Upper lobe of left lung (tissue), 6 donors: ENCODE measurements at regions not wholly inside any gene's neighbourhood (a gene's known extent, or its start where the extent isn't known, plus 50 kb on each side); places are given as distances from the start of the nearest gene placed in this dataset.

Experiments used
- ATAC-seq, 2 donors: fragments of 200-7000 bp; cut with Tn5 transposase; one replicate each; pipeline ENCODE4 v1.9.1; 2022; ENCODE audit warnings: mild to moderate bottlenecking in 2 of 2, moderate library complexity in 2 of 2; ENCODE audit not compliant: low FRiP score in 2 of 2
- DNase-seq, 2 donors: peaks; one replicate each; pipeline ENCODE4 v3.0.0-alpha.2; 2019 to 2020
- H3K27ac ChIP-seq, 4 donors: fragments of 200-600 bp; sonication (generic); one replicate each; pipeline ENCODE4 v1.5.1; 2016 to 2019
- H3K27me3 ChIP-seq, 4 donors: fragments of 200-600 bp; sonication (generic); one replicate each; pipeline ENCODE4 v1.5.1; 2017 to 2019
- H3K36me3 ChIP-seq, 4 donors: fragments of 200-600 bp; sonication (generic); one replicate each; pipeline ENCODE4 v1.5.1; 2016 to 2019
- H3K4me1 ChIP-seq, 4 donors: fragments of 200-600 bp; sonication (generic); one replicate each; pipeline ENCODE4 v1.5.1; 2018 to 2019
- H3K4me3 ChIP-seq, 4 donors: fragments of 200-600 bp; sonication (generic); one replicate each; pipeline ENCODE4 v1.5.1; 2017 to 2019; ENCODE audit warnings: mild to moderate bottlenecking in 2 of 4, moderate library complexity in 1 of 4
- H3K9me3 ChIP-seq, 4 donors: fragments of 200-600 bp; sonication (generic); one replicate each; pipeline ENCODE4 v1.5.1; 2018 to 2019
- CTCF ChIP-seq, 6 experiments: fragments of 450-650 bp in 4 of 6; fragments of 200-600 bp in 2 of 6; sonication (generic) in 2 of 6; IDR thresholded peaks; one replicate each; pipeline ENCODE4 v1.5.1; 2016 to 2019; ENCODE audit warnings: antibody characterized with exemption in 6 of 6
- EP300 ChIP-seq, 4 donors: sonication (generic); formaldehyde crosslinking; IDR thresholded peaks; one replicate each; pipeline ENCODE4 v1.5.1; 2017; ENCODE audit warnings: antibody characterized with exemption in 4 of 4, control low read depth in 2 of 4
- POLR2A ChIP-seq, 4 donors: fragments of 450-650 bp; IDR thresholded peaks; one replicate each; pipeline ENCODE4 v1.5.1; 2016 to 2017; ENCODE audit warnings: antibody characterized with exemption in 4 of 4, mild to moderate bottlenecking in 2 of 4
- POLR2AphosphoS5 ChIP-seq, 2 donors: sonication (generic); formaldehyde crosslinking; IDR thresholded peaks; one replicate each; pipeline ENCODE4 v1.5.1; 2017; ENCODE audit warnings: antibody characterized with exemption in 2 of 2
- WGBS, 2 donors: methylation state at CpG; one replicate each; pipeline ENCODE4 v1.1.5; 2017 to 2018; 5-methylcytosine and 5-hydroxymethylcytosine counted together
- donor health status: DM: no; HTN: no; CAD: no; lungs with moderate emphysema.
- donor health status: DM: no; HTN: yes; CAD: no; lungs with severe emphysema.

- Histone ChIP-seq H3K9me3 (no peaks in the 10 kb centered on the region), H3K27ac (no peak overlapping the region), H3K27me3 (no peaks in the 10 kb centered on the region), H3K36me3 (no peaks in the 10 kb centered on the region), H3K4me3 (no peak overlapping the region), H3K4me1 (no peaks in the 10 kb centered on the region)
- ATAC-seq (peak in 1 of 2 donors; percentile 23), DNase-seq (peak in 1 of 2 donors; percentile 79)
- WGBS, 2 donors, result 93 to 96% methylated on average over 12 to 32 of the region's 32 CpGs
- TF ChIP-seq EP300 (IDR thresholded peaks at IDR 0.05), result no peak
- TF ChIP-seq POLR2A (IDR thresholded peaks at IDR 0.05), result no peak
- TF ChIP-seq POLR2AphosphoS5 (IDR thresholded peaks at IDR 0.05), result no peak
- no peak for TF ChIP-seq CTCF (IDR thresholded peaks at IDR 0.05)
These were observed 1119.0 kb downstream of the NAALADL2 start for GRCh38 chr3:175977968-175978752.

- 63 to 68% methylated on average over 3 of the region's 3 CpGs for WGBS, 2 donors
- no peak for TF ChIP-seq EP300 (IDR thresholded peaks at IDR 0.05)
These were observed 1110.3 kb downstream of the NAALADL2 start for GRCh38 chr3:175969456-175969855.

GRCh38 chr3:175965036-175965435 is 1105.9 kb downstream of the NAALADL2 start:
- Histone ChIP-seq H3K36me3 (no peaks in the 10 kb centered on the region), H3K27me3 (no peaks in the 10 kb centered on the region), H3K4me1 (no peaks in the 10 kb centered on the region), H3K9me3 (peaks cover 0 to 7% (median 0%) of the 10 kb centered on the region in 4 donors), H3K27ac (no peak overlapping the region), H3K4me3 (no peak overlapping the region)
- WGBS, 2 donors, result 76 to 88% methylated on average over 1 of the region's 1 CpG
- no peak for ATAC-seq
- TF ChIP-seq POLR2A (IDR thresholded peaks at IDR 0.05) (no peak), POLR2AphosphoS5 (IDR thresholded peaks at IDR 0.05) (no peak), CTCF (IDR thresholded peaks at IDR 0.05) (no peak), EP300 (IDR thresholded peaks at IDR 0.05) (no peak)
- DNase-seq, result no peak

More at GRCh38 chr3:175969456-175969855, 1110.3 kb downstream of the NAALADL2 start:
- Histone ChIP-seq H3K4me3 (no peak overlapping the region), H3K9me3 (peaks cover 0 to 11% (median 0%) of the 10 kb centered on the region in 4 donors), H3K36me3 (no peaks in the 10 kb centered on the region), H3K27me3 (no peaks in the 10 kb centered on the region), H3K4me1 (no peaks in the 10 kb centered on the region), H3K27ac (no peak overlapping the region)
- no peak for DNase-seq
- no peak for ATAC-seq

GRCh38 chr3:175957427-175957826 is 1098.3 kb downstream of the NAALADL2 start:
- Histone ChIP-seq H3K36me3 (no peaks in the 10 kb centered on the region), H3K4me1 (no peaks in the 10 kb centered on the region), H3K27me3 (no peaks in the 10 kb centered on the region), H3K27ac (no peak overlapping the region), H3K4me3 (no peak overlapping the region), H3K9me3 (no peaks in the 10 kb centered on the region)
- WGBS, 2 donors, result 31 to 45% methylated on average over 1 of the region's 1 CpG
- TF ChIP-seq POLR2A (IDR thresholded peaks at IDR 0.05), result no peak
- no peak for TF ChIP-seq EP300 (IDR thresholded peaks at IDR 0.05)
- TF ChIP-seq POLR2AphosphoS5 (IDR thresholded peaks at IDR 0.05), result no peak
- no peak for TF ChIP-seq CTCF (IDR thresholded peaks at IDR 0.05)
- no peak for ATAC-seq
- no peak for DNase-seq

- ATAC-seq (no peak), DNase-seq (no peak)
- H3K4me3 ChIP-seq, result no peak overlapping the region
- H3K27me3 ChIP-seq, result no peaks in the 10 kb centered on the region
- no peaks in the 10 kb centered on the region for H3K36me3 ChIP-seq
- H3K9me3 ChIP-seq, result no peaks in the 10 kb centered on the region
- H3K4me1 ChIP-seq, result no peaks in the 10 kb centered on the region
- TF ChIP-seq CTCF (IDR thresholded peaks at IDR 0.05) (no peak), POLR2AphosphoS5 (IDR thresholded peaks at IDR 0.05) (no peak), EP300 (IDR thresholded peaks at IDR 0.05) (no peak), POLR2A (IDR thresholded peaks at IDR 0.05) (no peak)
- WGBS, 2 donors, result 67 to 69% methylated on average over 3 of the region's 3 CpGs
- H3K27ac ChIP-seq, result no peak overlapping the region
These were observed 1097.8 kb downstream of the NAALADL2 start for GRCh38 chr3:175956964-175957363.
